OCI-M1 (cell line): ENCODE measurements at regions not wholly inside any gene's neighbourhood (a gene's known extent, or its start where the extent isn't known, plus 50 kb on each side); places are given as distances from the start of the nearest gene placed in this dataset.

Source experiments
- DNase-seq: peaks from one replicate; lab custom pipeline; 2025; lab: John Stamatoyannopoulos, UW

DNA sequence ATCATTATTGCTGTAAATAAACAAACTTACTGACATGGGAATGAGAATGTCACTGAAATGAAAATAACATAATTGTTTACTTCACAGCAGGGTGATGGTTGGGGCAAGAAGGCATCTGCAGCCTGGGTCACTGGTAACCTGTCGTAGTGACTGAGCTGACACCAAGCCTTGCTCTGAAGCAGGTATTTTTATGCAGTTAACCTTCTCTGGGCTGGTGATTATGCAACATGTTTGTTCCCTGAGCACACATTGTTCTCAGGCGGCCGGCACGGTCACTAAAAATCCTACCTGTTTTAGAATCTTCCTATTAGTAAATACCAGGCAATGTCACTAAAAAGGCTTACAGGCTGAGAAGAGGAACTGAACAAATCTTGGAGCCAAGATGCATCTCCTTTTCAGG lies 157.7 kb upstream of the NR3C1 start:
- no peak for DNase-seq

GRCh38 chr5:143560378-143560777 lies 156.9 kb upstream of the NR3C1 start:
- no peak for DNase-seq

GRCh38 chr5:143559586-143560109 lies 156.2 kb upstream of the NR3C1 start:
- no peak for DNase-seq

GRCh38 chr5:143558048-143558447 lies 154.6 kb upstream of the NR3C1 start:
- DNase-seq, result no peak

DNA sequence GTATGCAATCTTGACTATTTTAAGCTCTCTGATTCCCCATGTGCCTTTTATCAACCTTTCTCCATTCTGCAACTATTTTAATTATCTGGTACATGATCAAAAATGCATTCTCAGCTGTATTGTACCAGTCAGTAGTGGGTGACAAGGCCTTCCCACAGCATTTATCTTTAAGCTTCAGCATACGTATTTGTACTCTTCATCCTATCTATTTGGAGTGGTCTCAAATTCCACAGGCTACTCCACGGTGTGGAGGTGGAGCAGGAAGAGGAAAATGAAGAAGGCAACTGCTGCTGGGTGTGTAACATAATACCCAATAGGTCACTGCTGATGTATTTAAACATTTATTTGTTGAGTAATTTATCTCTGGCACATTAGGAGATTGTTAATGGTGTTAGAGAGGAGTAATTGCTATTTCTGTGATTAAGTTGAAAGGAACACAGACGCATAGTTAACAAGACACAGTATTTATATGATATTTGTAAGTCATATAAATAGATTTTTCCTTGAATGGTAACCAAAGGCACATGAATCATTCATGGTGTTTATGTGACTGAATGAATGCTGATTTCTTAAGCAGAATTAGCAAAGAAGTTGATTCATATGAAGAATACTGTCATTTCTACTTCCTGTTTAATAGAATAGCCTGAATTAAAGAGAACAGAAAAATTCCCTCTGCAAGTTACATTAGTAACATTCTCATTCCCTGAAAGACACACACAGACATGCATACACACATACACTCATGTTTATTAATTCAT lies 153.8 kb upstream of the NR3C1 start:
- DNase-seq, result no peak

DNA sequence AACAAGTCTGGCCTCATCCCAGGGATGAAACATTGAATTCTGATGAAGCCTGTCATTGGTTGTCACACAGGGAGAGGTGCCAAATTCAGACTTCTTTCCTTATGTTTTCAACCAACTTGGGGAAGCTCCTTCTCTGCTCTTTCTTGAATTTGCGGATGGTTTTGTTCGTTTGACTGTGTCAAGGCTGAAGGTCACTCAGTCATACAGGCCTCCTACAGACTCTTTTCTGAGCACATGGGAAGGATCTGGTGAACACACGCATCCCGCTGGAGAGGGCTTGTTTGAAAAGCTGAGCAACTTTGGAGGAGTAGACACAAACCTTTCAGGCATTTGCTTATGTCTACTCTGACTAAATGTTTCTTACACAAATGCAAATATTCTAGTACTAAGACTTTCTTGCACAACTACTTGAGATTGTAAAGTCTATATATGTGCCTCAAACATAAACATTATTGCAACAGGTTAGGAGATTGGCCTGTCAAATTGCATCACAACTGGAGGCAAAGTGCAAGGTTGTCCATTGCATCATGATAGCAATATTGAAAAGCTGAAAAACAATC lies 151.5 kb upstream of the NR3C1 start:
- peak; percentile 14 for DNase-seq

- DNase-seq, result peak; percentile 56
Observed at GRCh38 chr5:143554187-143554717, 150.8 kb upstream of the NR3C1 start.

DNA sequence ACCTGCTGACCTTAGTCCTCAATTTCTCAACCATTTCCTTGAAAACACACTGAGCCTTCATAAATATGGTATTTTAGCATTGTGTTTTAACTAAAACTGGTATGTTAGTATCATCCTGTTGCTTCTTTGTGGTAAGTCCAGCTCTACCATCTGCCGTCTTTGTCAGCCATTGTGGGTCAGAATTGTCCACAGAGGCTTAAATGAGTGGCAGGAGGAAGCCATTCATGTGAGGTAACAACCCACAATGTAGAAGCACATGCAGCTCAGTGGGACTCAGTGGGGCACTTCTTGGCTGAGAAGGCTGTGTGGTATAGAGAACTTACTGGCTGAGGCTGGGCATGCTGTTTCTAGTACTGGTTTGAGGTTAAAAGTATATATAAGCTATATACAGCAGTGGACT lies 149.2 kb upstream of the NR3C1 start:
- no peak for DNase-seq

DNA sequence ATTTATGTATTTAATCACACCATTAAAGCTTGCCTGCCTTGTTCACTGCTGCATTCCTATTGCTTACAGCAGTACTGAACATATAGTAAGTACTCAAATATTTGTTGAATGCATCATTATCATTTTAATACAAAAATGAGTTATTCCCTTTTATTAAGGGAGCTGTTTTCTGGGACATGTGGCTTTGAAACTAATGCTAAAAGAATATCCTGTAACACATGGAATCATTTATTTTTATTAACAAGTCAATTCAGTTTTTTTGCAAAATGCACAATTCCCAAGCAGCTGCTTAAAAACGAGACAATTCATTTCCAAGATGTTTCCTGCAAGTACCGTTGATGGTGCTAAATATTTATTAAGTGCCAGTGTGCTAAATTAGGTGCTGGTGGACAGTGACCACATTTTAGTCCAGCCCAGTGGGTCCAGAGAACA lies 148.3 kb upstream of the NR3C1 start:
- DNase-seq, result no peak

- DNase-seq, result no peak
Observed at GRCh38 chr5:143550986-143551630, 147.6 kb upstream of the NR3C1 start.

GRCh38 chr5:143547342-143547741 lies 143.9 kb upstream of the NR3C1 start:
- DNase-seq, result no peak

DNA sequence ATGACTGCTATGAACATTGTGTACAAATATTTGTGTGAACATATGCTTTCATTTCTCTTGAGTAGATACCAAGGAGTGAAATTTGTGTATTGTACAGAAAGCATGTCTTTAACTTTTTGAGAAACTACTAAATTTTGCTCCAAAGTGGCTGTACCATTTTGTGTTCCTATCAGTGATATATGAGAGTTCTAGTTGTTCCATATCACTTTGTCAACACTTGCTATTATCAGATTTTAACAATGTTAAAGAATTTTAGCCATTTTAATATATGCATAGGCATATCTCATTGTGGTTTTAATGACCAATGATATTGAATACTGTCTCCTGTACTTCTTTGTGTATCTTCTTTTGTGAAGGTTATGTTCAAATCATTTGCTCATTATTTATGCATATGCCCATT lies 142.9 kb upstream of the NR3C1 start:
- no peak for DNase-seq

DNA sequence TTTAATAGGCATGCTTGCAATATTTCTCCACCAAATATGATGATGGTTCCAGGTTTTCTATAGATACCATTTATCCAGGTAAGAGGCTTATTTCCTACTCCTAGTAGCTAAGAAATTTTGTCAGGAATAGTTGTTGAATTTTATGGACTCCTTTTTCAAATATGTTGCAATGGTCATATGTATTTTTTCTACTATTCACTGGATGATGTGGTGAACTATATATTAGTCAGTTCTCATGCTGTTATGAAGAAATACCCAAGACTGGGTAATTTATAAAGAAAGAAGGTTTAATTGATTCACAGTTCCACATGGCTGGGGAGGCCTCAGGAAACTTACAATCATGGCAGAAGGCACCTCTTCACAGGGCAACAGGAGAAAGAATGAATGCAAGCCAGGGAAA lies 141.1 kb upstream of the NR3C1 start:
- no peak for DNase-seq

DNA sequence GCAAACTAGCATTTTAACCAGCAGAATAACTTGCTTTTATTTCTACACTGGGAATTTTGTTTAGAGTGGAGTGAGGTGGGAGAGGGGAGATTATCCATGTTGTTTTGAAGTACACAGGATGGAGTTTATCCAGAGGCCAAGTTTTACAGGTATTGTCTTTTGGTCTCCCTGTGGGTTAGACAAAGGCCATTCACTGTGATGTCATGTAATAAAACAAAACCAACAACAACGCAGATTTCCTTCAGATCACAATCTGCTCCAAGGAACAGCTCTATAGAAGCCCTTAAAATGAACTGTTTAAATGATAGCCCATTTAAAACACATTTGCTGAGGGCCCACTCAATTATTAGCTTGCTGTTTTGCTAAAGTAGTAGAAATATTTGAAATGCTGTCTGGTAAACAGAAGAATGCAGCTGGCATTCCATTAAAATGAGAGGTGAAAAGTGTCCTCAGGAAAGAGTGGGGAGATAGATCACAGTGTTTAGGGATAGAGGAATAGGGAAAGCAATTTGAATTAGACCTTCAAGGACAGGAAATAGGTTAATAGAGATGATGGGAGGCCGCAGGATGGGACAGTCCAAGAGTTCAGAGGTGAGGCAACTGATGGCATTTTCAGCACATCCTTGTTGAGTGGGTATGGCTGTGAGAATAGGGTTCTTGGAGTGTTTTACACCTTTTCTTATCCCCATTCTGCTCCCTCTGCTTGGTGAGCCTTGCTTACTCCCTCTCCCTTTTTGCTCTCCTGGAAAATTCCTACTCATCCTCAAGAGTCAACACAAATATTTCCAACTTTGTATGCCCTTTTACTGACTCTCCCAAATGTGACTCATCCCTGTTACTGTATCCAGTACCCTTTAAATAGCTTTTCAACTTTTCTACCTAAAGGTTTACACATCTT lies 140.1 kb upstream of the NR3C1 start:
- no peak for DNase-seq

DNA sequence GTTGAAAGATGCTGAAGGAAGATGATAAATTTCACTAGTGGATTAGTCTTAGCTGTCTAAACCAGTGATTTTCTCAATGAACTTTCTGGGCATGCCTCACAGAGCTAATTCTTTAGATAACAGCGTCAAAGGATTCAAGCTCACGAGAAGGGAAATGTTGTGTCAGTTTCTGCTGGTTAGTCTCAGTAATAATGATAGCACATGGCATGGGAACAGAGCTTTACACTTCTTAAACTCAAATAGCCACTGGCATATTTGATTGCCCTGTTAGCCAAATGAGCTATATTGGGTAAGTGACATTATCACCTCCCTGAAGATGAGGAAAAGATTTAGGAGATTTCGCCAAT lies 139.3 kb upstream of the NR3C1 start:
- no peak for DNase-seq

GRCh38 chr5:143541943-143542797 lies 138.7 kb upstream of the NR3C1 start:
- DNase-seq, result no peak

DNA sequence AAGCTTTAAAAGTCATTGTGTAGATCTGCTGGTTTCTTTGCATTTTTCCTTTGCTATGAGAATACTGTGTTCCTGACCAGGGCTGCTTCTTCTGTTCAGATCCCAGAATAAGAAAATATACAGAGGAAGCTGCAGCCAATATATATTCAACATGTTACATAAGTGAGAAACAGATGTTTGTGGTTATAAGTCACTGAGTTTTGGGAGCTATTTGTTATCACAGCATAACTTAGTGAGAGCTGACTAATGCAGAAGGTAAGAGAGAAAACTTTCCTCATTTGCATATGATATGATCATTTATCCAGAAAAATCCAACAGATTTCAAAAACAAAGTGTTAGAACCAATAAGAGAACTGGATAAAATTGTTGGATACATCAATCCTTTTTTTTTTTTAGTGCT lies 136.3 kb upstream of the NR3C1 start:
- DNase-seq, result no peak

GRCh38 chr5:143537056-143537455 lies 133.6 kb upstream of the NR3C1 start:
- DNase-seq, result no peak

GRCh38 chr5:143536364-143536763 lies 132.9 kb upstream of the NR3C1 start:
- no peak for DNase-seq

GRCh38 chr5:143534761-143535154 lies 131.3 kb upstream of the NR3C1 start:
- no peak for DNase-seq
